MCF 10A (cell line): ENCODE measurements at regions not wholly inside any gene's neighbourhood (a gene's known extent, or its start where the extent isn't known, plus 50 kb on each side); places are given as distances from the start of the nearest gene placed in this dataset.

Experiments used
- BruUV-seq: library from RNA; stranded (reverse); fragments of 400-500 nt; replicated peaks from 2 replicates; lab custom pipeline; 2021; lab: Mats Ljungman, UMichigan
- CTCF ChIA-PET: fragments of 300-600 bp; sonication (Branson Sonifier 250); formaldehyde crosslinking; extraction: SDS; loops from one replicate; lab custom pipeline; 2021; ENCODE audit warnings: antibody characterized with exemption, inconsistent platforms; lab: Yijun Ruan, JAX
- POLR2A ChIA-PET: fragments of 300-600, 350-650 bp; sonication (Branson Sonifier 250); formaldehyde crosslinking; extraction: SDS; loops from one replicate; lab custom pipeline; 2020; ENCODE audit warnings: antibody characterized with exemption, inconsistent platforms; lab: Yijun Ruan, JAX
- DNase-seq: peaks from one replicate; pipeline ENCODE4 v3.0.0-alpha.2; 2018; ENCODE audit not compliant: unreplicated experiment
- H3K27ac Mint-ChIP-seq: one replicate; pipeline ENCODE4 v1.8.0; 2022; ENCODE audit warnings: mild to moderate bottlenecking, low read depth, mixed read lengths; ENCODE audit not compliant: unreplicated experiment
- H3K27me3 Mint-ChIP-seq: one replicate; pipeline ENCODE4 v1.8.0; 2022; ENCODE audit warnings: mixed read lengths; ENCODE audit not compliant: insufficient read depth, unreplicated experiment
- H3K36me3 Mint-ChIP-seq: one replicate; pipeline ENCODE4 v1.8.0; 2022; ENCODE audit warnings: mild to moderate bottlenecking, moderate library complexity, mixed read lengths; ENCODE audit not compliant: insufficient read depth, unreplicated experiment
- H3K4me1 Mint-ChIP-seq: one replicate; pipeline ENCODE4 v1.8.0; 2022; ENCODE audit warnings: mixed read lengths; ENCODE audit not compliant: insufficient read depth, unreplicated experiment
- H3K4me3 Mint-ChIP-seq: one replicate; pipeline ENCODE4 v1.8.0; 2022; ENCODE audit warnings: mild to moderate bottlenecking, moderate library complexity, mixed read lengths; ENCODE audit not compliant: unreplicated experiment
- H3K9me3 Mint-ChIP-seq: one replicate; pipeline ENCODE4 v1.8.0; 2022; ENCODE audit warnings: mixed read lengths; ENCODE audit not compliant: unreplicated experiment
- intact Hi-C: fragments of 100-400 bp; cut with micrococcal nuclease; formaldehyde crosslinking; loops from 2 replicates; pipeline ENCODE4 v1.14.1; 2022
- TF ChIP-seq, protein P1 (sequence below): fragments of 200-600 bp; IDR thresholded peaks from one replicate; pipeline ENCODE4 v1.8.0; 2022; ENCODE audit warnings: antibody characterized with exemption, mild to moderate bottlenecking; ENCODE audit not compliant: unreplicated experiment

DNA sequence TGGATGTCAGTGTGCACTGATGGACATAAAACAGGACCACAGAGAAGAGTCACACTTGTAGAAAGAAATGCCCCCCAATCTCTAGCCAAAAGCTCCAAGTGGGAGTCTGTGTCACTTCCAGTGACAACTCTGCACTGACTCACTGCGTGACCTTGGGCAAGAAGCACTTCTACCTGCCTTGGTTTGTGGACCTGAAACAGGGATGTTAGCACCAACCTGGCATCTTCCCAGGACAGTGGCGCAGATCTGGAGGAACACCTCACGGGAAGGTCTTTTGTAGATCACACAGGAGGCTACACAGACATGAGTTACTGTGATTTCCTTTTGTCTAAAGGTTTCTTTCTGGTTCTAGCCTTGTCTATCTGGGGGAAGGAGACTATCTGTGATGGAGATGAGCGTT, 80.5 kb upstream of the DHRSX start:
- Mint-ChIP-seq H3K27ac (no peak overlapping the region), H3K27me3 (peaks cover 46% of the 10 kb centered on the region), H3K4me3 (no peak overlapping the region), H3K4me1 (no peaks in the 10 kb centered on the region), H3K36me3 (no peaks in the 10 kb centered on the region), H3K9me3 (no peaks in the 10 kb centered on the region)
- POLR2A ChIA-PET: no interaction called here
- TF ChIP-seq, protein P1, sequence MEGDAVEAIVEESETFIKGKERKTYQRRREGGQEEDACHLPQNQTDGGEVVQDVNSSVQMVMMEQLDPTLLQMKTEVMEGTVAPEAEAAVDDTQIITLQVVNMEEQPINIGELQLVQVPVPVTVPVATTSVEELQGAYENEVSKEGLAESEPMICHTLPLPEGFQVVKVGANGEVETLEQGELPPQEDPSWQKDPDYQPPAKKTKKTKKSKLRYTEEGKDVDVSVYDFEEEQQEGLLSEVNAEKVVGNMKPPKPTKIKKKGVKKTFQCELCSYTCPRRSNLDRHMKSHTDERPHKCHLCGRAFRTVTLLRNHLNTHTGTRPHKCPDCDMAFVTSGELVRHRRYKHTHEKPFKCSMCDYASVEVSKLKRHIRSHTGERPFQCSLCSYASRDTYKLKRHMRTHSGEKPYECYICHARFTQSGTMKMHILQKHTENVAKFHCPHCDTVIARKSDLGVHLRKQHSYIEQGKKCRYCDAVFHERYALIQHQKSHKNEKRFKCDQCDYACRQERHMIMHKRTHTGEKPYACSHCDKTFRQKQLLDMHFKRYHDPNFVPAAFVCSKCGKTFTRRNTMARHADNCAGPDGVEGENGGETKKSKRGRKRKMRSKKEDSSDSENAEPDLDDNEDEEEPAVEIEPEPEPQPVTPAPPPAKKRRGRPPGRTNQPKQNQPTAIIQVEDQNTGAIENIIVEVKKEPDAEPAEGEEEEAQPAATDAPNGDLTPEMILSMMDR: no peak
- DNase-seq: no peak
- no TSS peak for BruUV-seq
- intact Hi-C loops: no loop called here
- CTCF ChIA-PET: no interaction called here

DNA sequence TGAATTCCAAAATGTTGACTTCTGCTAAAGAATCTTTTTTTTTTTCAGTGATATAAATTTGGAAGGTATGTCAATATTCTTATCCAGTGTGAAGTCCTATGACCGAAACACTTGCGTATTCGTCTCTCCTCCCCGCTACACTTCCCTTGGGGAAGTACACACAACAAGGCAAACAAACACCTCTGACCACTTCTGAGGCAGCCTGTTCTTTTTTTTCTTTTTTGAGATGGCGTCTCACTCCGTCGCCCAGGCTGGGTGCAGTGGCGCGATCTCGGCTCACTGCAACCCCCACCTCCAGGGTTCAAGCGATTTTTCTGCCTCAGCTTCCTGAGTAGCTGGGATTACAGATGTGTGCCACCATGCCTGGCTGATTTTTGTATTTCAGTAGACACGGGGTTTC, 78.1 kb upstream of the DHRSX start:
- DNase-seq: no peak
- ChIA-PET POLR2A (no interaction called here), CTCF (no interaction called here)
- no peak overlapping the region for H3K27ac Mint-ChIP-seq
- H3K4me1 Mint-ChIP-seq: peaks cover 6% of the 10 kb centered on the region
- intact Hi-C loops: no loop called here
- peaks cover 23% of the 10 kb centered on the region for H3K27me3 Mint-ChIP-seq
- TF ChIP-seq, protein P1: no peak
- no peaks in the 10 kb centered on the region for H3K36me3 Mint-ChIP-seq
- H3K9me3 Mint-ChIP-seq: no peaks in the 10 kb centered on the region
- H3K4me3 Mint-ChIP-seq: no peak overlapping the region
- BruUV-seq: no TSS peak

DNA sequence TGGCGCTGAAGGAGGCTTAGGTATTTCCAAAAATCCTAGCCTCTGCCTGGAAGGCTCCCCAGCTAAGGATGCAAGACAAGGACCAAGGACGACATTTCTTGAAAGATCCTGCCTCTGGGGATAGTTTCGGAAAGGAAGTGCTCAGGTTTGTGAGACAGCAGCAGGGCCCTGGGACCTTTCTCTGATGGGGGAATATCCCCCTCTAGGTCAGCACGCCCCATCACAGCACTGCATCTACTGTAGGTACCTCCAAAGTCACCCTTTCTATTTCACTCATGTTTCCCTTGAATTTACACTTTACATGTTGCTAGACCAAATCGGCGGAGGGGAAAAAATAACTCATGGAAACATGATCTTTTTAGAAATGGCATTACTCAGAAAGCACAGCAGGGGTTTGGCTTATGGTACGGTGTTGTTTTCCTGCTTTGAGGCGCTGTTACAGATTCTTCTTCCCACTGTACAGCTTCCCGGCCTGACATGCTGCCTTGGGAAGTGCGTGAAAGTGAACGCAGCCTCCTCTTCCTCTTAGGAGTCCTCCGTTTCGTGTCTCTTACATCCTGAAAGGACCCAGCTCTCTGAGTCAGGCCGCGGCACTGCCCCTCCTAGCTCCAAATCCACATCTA, 77.2 kb upstream of the DHRSX start:
- intact Hi-C loops: no loop called here
- no TSS peak for BruUV-seq
- Mint-ChIP-seq H3K27ac (no peak overlapping the region), H3K4me3 (no peak overlapping the region), H3K4me1 (peaks cover 8% of the 10 kb centered on the region), H3K36me3 (no peaks in the 10 kb centered on the region), H3K27me3 (peaks cover 14% of the 10 kb centered on the region), H3K9me3 (no peaks in the 10 kb centered on the region)
- CTCF ChIA-PET: no interaction called here
- TF ChIP-seq, protein P1: no peak
- POLR2A ChIA-PET: no interaction called here
- DNase-seq: no peak

DNA sequence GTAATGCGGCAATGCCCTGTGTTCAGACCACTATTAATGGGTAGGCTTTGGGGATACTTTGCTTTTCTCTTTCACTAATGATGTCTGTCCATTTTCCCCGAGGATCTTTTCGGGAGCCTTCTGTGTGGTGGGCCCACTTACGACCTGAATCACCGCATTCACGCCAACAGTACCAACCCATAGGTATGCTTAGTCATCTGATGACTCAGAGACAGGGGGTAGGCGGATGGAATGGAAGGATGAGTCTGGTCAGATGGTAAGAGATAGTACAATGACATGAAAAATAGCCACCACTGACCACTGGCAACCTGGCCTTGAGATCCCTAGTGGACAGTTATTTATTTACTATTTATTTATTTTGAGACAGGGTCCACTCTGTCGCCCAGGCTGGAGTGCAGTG, 76.0 kb upstream of the DHRSX start:
- no peak overlapping the region for H3K4me3 Mint-ChIP-seq
- BruUV-seq: no TSS peak
- peaks cover 11% of the 10 kb centered on the region for H3K4me1 Mint-ChIP-seq
- H3K36me3 Mint-ChIP-seq: no peaks in the 10 kb centered on the region
- TF ChIP-seq, protein P1: no peak
- intact Hi-C loops: no loop called here
- ChIA-PET POLR2A (no interaction called here), CTCF (no interaction called here)
- no peaks in the 10 kb centered on the region for H3K9me3 Mint-ChIP-seq
- no peak overlapping the region for H3K27ac Mint-ChIP-seq
- peaks cover 2% of the 10 kb centered on the region for H3K27me3 Mint-ChIP-seq
- peak; percentile 62 for DNase-seq
